ENCODE measurements at regions not wholly inside any gene's neighbourhood (a gene's known extent, or its start where the extent isn't known, plus 50 kb on each side); places are given as distances from the start of the nearest gene placed in this dataset.

GRCh38 chr10:130888493-130888892 lies 423.0 kb downstream of the TCERG1L start:
- no peak for DNase-seq

- DNase-seq, result no peak
These were observed 422.3 kb downstream of the TCERG1L start for GRCh38 chr10:130889240-130889639.

GRCh38 chr10:130889780-130890179 lies 421.7 kb downstream of the TCERG1L start:
- no peak for DNase-seq

GRCh38 chr10:130891066-130891465 lies 420.5 kb downstream of the TCERG1L start:
- no peak for DNase-seq

GRCh38 chr10:130894471-130894870 lies 417.1 kb downstream of the TCERG1L start:
- DNase-seq, result no peak

- DNase-seq, result no peak
These were observed 416.4 kb downstream of the TCERG1L start for GRCh38 chr10:130895161-130895560.

- DNase-seq, result no peak
These were observed 413.7 kb downstream of the TCERG1L start for GRCh38 chr10:130897815-130898214.

- DNase-seq, result no peak
These were observed 413.1 kb downstream of the TCERG1L start for GRCh38 chr10:130898381-130898780.

- no peak for DNase-seq
These were observed 411.7 kb downstream of the TCERG1L start for GRCh38 chr10:130899856-130900255.

- no peak for DNase-seq
These were observed 410.9 kb downstream of the TCERG1L start for GRCh38 chr10:130900441-130901160.

GRCh38 chr10:130901311-130902165 lies 410.0 kb downstream of the TCERG1L start:
- DNase-seq, result no peak

- no peak for DNase-seq
These were observed 409.1 kb downstream of the TCERG1L start for GRCh38 chr10:130902471-130902870.

GRCh38 chr10:130902929-130903328 lies 408.6 kb downstream of the TCERG1L start:
- DNase-seq, result no peak

- DNase-seq, result no peak
These were observed 406.8 kb downstream of the TCERG1L start for GRCh38 chr10:130904676-130905075.

GRCh38 chr10:130905386-130905785 lies 406.1 kb downstream of the TCERG1L start:
- DNase-seq, result no peak

GRCh38 chr10:130905921-130906320 lies 405.6 kb downstream of the TCERG1L start:
- DNase-seq, result no peak

- no peak for DNase-seq
These were observed 400.7 kb downstream of the TCERG1L start for GRCh38 chr10:130910848-130911247.

- no peak for DNase-seq
These were observed 397.7 kb downstream of the TCERG1L start for GRCh38 chr10:130913844-130914243.

GRCh38 chr10:130914367-130914766 lies 397.2 kb downstream of the TCERG1L start:
- DNase-seq, result no peak

- DNase-seq, result no peak
These were observed 396.5 kb downstream of the TCERG1L start for GRCh38 chr10:130915065-130915464.

- no peak for DNase-seq
These were observed 390.1 kb downstream of the TCERG1L start for GRCh38 chr10:130921461-130921860.

- DNase-seq, result no peak
These were observed 389.5 kb downstream of the TCERG1L start for GRCh38 chr10:130921911-130922440.

- DNase-seq, result no peak
These were observed 387.9 kb downstream of the TCERG1L start for GRCh38 chr10:130923596-130923995.
